CD14-positive monocyte (primary cell): ENCODE measurements at regions not wholly inside any gene's neighbourhood (a gene's known extent, or its start where the extent isn't known, plus 50 kb on each side); places are given as distances from the start of the nearest gene placed in this dataset.

ENCODE experiments used
- DNase-seq, 3 donors: peaks; one replicate each; pipeline ENCODE4 v3.0.0-alpha.2; 2011 to 2022
- H2AFZ ChIP-seq: 2 replicates; pipeline ENCODE4 v1.6.0; 2012; ENCODE audit warnings: mild to moderate bottlenecking, low read depth, low read length, inconsistent platforms; ENCODE audit not compliant: insufficient read depth, poor library complexity, severe bottlenecking
- H3K27ac ChIP-seq, 2 donors: 1 replicate in 1 of 2; 2 replicates in 1 of 2; pipeline ENCODE4 v1.5.1; 2012 to 2013; ENCODE audit warnings: low read length in 2 of 2, control low read depth in 1 of 2, inconsistent platforms in 1 of 2, low read depth in 1 of 2, mild to moderate bottlenecking in 1 of 2
- H3K27me3 ChIP-seq, 2 donors: one replicate each; pipeline versions ENCODE4 v1.6.0 to v1.6.1; 2011 to 2013; ENCODE audit warnings: low read length in 2 of 2; ENCODE audit not compliant: control insufficient read depth in 2 of 2, insufficient read depth in 2 of 2
- H3K36me3 ChIP-seq, 2 donors: replicated peaks in 1 of 2; 1 replicate in 1 of 2; 2 replicates in 1 of 2; pipeline versions ENCODE4 v1.5.1 to v1.6.1; 2012 to 2013; ENCODE audit warnings: low read length in 2 of 2, control low read depth in 1 of 2, inconsistent platforms in 1 of 2, mild to moderate bottlenecking in 1 of 2; ENCODE audit not compliant: insufficient read depth in 2 of 2, control insufficient read depth in 1 of 2
- H3K4me1 ChIP-seq, 2 donors: 1 replicate in 1 of 2; 2 replicates in 1 of 2; pipeline versions ENCODE4 v1.5.1 to v1.6.1; 2012 to 2013; ENCODE audit warnings: low read length in 2 of 2, control low read depth in 1 of 2, inconsistent platforms in 1 of 2, mild to moderate bottlenecking in 1 of 2, moderate library complexity in 1 of 2; ENCODE audit not compliant: insufficient read depth in 2 of 2, control insufficient read depth in 1 of 2
- H3K4me2 ChIP-seq: replicated peaks from 2 replicates; pipeline ENCODE3; 2012; ENCODE audit warnings: low read length, moderate library complexity, mild to moderate bottlenecking; ENCODE audit not compliant: poor library complexity, severe bottlenecking; ENCODE audit errors: extremely low read depth
- H3K4me3 ChIP-seq, 3 experiments: fragments of 200-600 bp in 1 of 3; sonication (generic) in 1 of 3; replicated peaks in 1 of 3; 1 replicate in 2 of 3; 2 replicates in 1 of 3; pipeline ENCODE4 v1.5.1; 2011 to 2013; ENCODE audit warnings: low read length in 3 of 3, mild to moderate bottlenecking in 3 of 3, control low read depth in 2 of 3, low read depth in 2 of 3, inconsistent platforms in 1 of 3, moderate library complexity in 1 of 3
- H3K79me2 ChIP-seq: 2 replicates; pipeline ENCODE4 v1.6.0; 2012; ENCODE audit warnings: mild to moderate bottlenecking, control low read depth, inconsistent platforms, low read length, moderate library complexity; ENCODE audit not compliant: insufficient read depth
- H3K9ac ChIP-seq: 2 replicates; pipeline ENCODE4 v1.6.0; 2017; ENCODE audit warnings: low read length, mild to moderate bottlenecking; ENCODE audit not compliant: insufficient read depth, poor library complexity, severe bottlenecking
- H3K9me3 ChIP-seq, 2 donors: replicated peaks in 1 of 2; 1 replicate in 1 of 2; 2 replicates in 1 of 2; pipeline versions ENCODE4 v1.5.1 to v1.6.1; 2012 to 2013; ENCODE audit warnings: low read length in 2 of 2, control low read depth in 1 of 2; ENCODE audit not compliant: control insufficient read depth in 1 of 2, insufficient read depth in 1 of 2
- H4K20me1 ChIP-seq: 2 replicates; pipeline ENCODE4 v1.6.0; 2012; ENCODE audit warnings: mild to moderate bottlenecking, low read length, control low read depth, moderate library complexity; ENCODE audit not compliant: insufficient read depth
- H3K27ac Mint-ChIP-seq, 7 donors: one replicate each; pipeline ENCODE4 v1.8.0; 2020; ENCODE audit warnings: mild to moderate bottlenecking in 7 of 7, mixed read lengths in 7 of 7, moderate library complexity in 6 of 7, inconsistent platforms in 2 of 7
- H3K27me3 Mint-ChIP-seq, 3 donors: one replicate each; pipeline ENCODE4 v1.8.0; 2021 to 2022; ENCODE audit warnings: low read depth in 3 of 3, mild to moderate bottlenecking in 3 of 3, mixed read lengths in 3 of 3, moderate library complexity in 3 of 3, inconsistent platforms in 1 of 3
- H3K36me3 Mint-ChIP-seq, 2 donors: one replicate each; pipeline ENCODE4 v1.8.0; 2020; ENCODE audit warnings: mixed read lengths in 2 of 2, inconsistent platforms in 1 of 2, mild to moderate bottlenecking in 1 of 2
- H3K4me1 Mint-ChIP-seq: one replicate; pipeline ENCODE4 v1.8.0; 2020; ENCODE audit warnings: mild to moderate bottlenecking, mixed read lengths
- H3K4me3 Mint-ChIP-seq, 2 donors: one replicate each; pipeline ENCODE4 v1.8.0; 2020; ENCODE audit warnings: mild to moderate bottlenecking in 2 of 2, mixed read lengths in 2 of 2, moderate library complexity in 1 of 2
- H3K9me3 Mint-ChIP-seq, 7 donors: one replicate each; pipeline ENCODE4 v1.8.0; 2020 to 2022; ENCODE audit warnings: mixed read lengths in 7 of 7, mild to moderate bottlenecking in 6 of 7, moderate library complexity in 6 of 7, inconsistent platforms in 2 of 7
- WGBS: methylation state at CpG from one replicate; pipeline ENCODE4 v1.1.5; 2013; ENCODE audit warnings: missing lambda C conversion rate; ENCODE audit not compliant: insufficient coverage; 5-methylcytosine and 5-hydroxymethylcytosine counted together
- intact Hi-C, 2 donors: fragments of 100-400 bp; cut with micrococcal nuclease; formaldehyde crosslinking; loops; one replicate each; pipeline versions ENCODE4 v1.15.0 to v1.15.1; 2023
- TF ChIP-seq, protein P1 (sequence below): fragments of 200-600 bp; IDR thresholded peaks from one replicate; pipeline ENCODE4 v1.8.0; 2022; ENCODE audit warnings: antibody characterized with exemption, mild to moderate bottlenecking

- no peaks in the 10 kb centered on the region for H3K27me3 ChIP-seq
- Mint-ChIP-seq H3K4me1 (peaks cover 29% of the 10 kb centered on the region), H3K27ac (no peak overlapping the region), H3K27me3 (peaks cover 0 to 2% (median 0%) of the 10 kb centered on the region in 3 donors), H3K36me3 (no peaks in the 10 kb centered on the region), H3K9me3 (no peaks in the 10 kb centered on the region), H3K4me3 (no peak overlapping the region)
- peak overlapping the region; percentile 7 for H2AFZ ChIP-seq
- no peak overlapping the region for H3K4me3 ChIP-seq
- no peak overlapping the region for H3K9ac ChIP-seq
- no peak overlapping the region for H3K4me2 ChIP-seq
- WGBS = 91% methylated on average over 6 of the region's 8 CpGs
- H3K27ac ChIP-seq = no peak overlapping the region
- no peaks in the 10 kb centered on the region for H4K20me1 ChIP-seq
- intact Hi-C loops = no loop called here
- TF ChIP-seq, protein P1, sequence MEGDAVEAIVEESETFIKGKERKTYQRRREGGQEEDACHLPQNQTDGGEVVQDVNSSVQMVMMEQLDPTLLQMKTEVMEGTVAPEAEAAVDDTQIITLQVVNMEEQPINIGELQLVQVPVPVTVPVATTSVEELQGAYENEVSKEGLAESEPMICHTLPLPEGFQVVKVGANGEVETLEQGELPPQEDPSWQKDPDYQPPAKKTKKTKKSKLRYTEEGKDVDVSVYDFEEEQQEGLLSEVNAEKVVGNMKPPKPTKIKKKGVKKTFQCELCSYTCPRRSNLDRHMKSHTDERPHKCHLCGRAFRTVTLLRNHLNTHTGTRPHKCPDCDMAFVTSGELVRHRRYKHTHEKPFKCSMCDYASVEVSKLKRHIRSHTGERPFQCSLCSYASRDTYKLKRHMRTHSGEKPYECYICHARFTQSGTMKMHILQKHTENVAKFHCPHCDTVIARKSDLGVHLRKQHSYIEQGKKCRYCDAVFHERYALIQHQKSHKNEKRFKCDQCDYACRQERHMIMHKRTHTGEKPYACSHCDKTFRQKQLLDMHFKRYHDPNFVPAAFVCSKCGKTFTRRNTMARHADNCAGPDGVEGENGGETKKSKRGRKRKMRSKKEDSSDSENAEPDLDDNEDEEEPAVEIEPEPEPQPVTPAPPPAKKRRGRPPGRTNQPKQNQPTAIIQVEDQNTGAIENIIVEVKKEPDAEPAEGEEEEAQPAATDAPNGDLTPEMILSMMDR = no peak
- no peaks in the 10 kb centered on the region for H3K79me2 ChIP-seq
- no peaks in the 10 kb centered on the region for H3K9me3 ChIP-seq
- H3K4me1 ChIP-seq = peaks cover 25 to 28% of the 10 kb centered on the region in 2 donors
- no peak for DNase-seq
- no peaks in the 10 kb centered on the region for H3K36me3 ChIP-seq
Observed at GRCh38 chr5:171635561-171636245, 149.9 kb upstream of the SMIM23 start.

- no peak overlapping the region for H3K4me3 Mint-ChIP-seq
- H3K4me1 ChIP-seq = peaks cover 25 to 28% of the 10 kb centered on the region in 2 donors
Observed at GRCh38 chr5:171637811-171638210, 147.8 kb upstream of the SMIM23 start.

More at GRCh38 chr5:171637811-171638210, 147.8 kb upstream of the SMIM23 start:
- no peaks in the 10 kb centered on the region for H3K9me3 Mint-ChIP-seq
- H4K20me1 ChIP-seq = no peaks in the 10 kb centered on the region
- no peak for DNase-seq
- peaks cover 26% of the 10 kb centered on the region for H3K4me1 Mint-ChIP-seq
- no peaks in the 10 kb centered on the region for H3K9me3 ChIP-seq
- H3K27ac ChIP-seq = no peak overlapping the region
- intact Hi-C loops = no loop called here
- H3K79me2 ChIP-seq = no peaks in the 10 kb centered on the region
- H3K4me2 ChIP-seq = no peak overlapping the region
- H3K27me3 ChIP-seq = no peaks in the 10 kb centered on the region
- WGBS = 100% methylated on average over 1 of the region's 1 CpG
- H3K27me3 Mint-ChIP-seq = peaks cover 0 to 4% (median 0%) of the 10 kb centered on the region in 3 donors
- no peak overlapping the region for H3K4me3 ChIP-seq
- H3K27ac Mint-ChIP-seq = no peak overlapping the region
- H3K9ac ChIP-seq = no peak overlapping the region
- no peaks in the 10 kb centered on the region for H3K36me3 ChIP-seq
- TF ChIP-seq, protein P1 = no peak
- H3K36me3 Mint-ChIP-seq = no peaks in the 10 kb centered on the region
- H2AFZ ChIP-seq = no peak overlapping the region
